Activated effector memory CD4-positive, alpha-beta T cell treated with anti-CD3 and anti-CD28 coated beads, Interleukin-2, amount 50 U/mL, for 16 hours (primary cell): ENCODE measurements at regions not wholly inside any gene's neighbourhood (a gene's known extent, or its start where the extent isn't known, plus 50 kb on each side); places are given as distances from the start of the nearest gene placed in this dataset.

Source experiments
- DNase-seq: peaks from one replicate; pipeline ENCODE4 v3.0.0-alpha.2; 2020

GRCh38 chr5:124663101-124663506, 83.3 kb downstream of the ZNF608 start:
- DNase-seq: no peak

DNA sequence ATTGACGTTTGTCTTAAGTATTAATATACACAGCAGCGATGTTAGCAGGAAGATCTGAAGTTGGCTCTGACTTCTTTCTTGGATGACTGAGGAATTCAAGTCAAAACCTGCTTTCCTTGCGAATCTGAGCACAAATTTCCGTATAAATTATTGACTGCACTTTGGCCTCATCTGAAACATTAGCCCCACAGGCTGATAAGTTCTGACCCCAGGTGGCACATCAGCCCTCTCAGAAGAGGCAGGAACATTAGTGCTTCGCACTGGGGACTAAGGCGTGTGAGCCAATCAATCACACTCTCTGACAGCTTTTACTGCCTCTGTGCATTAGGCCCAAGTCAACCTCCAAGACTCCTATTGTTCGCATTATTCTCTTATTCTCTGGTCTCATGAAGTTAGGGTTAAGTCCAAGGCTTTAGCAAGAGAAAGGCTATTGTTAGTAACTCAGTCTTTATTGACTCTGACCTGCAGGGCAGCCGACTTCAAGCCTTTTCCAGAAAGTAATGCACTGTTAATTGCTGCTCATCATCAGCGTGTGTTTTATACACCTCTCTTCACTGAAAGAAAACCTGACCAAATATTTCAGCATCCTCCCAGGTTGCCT, 84.2 kb downstream of the ZNF608 start:
- DNase-seq: no peak

GRCh38 chr5:124661317-124662141, 84.9 kb downstream of the ZNF608 start:
- DNase-seq: no peak

DNA sequence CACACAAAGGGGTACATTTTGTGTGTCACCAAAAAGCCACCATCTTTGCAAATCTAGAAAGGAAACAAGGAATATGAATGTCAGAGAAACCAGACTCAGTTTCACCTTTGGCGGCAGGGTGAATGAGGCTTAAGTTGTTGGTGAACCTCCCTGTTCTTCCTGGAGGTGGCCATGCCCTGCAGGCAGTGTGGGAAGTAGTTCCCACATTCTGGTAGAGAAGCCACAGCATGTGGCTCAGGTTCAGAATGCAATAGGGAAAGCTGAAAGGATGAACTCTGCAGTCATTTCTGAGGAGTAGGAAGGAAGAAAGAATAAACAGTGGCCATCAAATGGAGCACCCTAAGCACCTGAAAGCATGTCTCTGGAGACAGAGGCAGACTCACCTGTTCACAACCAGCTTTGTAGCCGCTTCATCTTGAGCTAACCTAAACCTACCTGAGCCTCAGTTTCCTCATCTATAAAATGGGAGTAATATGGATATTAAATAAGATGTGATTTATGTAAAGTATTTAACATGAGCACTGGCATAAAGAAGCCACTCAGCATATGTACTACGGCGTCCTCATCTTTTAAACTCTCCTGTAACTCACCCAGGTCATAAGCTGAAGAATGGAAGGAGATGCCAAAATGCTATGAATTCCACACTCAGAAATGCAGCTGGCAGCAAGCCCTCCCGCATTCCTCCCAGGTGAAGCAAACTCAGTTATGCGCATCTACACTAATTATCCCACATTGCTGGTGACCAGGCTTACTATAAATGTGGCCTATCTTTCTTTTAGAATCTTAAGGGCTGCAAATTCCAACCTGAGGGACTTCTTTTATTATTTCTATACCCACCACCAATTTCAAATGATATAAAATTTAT, 86.0 kb downstream of the ZNF608 start:
- DNase-seq: no peak

DNA sequence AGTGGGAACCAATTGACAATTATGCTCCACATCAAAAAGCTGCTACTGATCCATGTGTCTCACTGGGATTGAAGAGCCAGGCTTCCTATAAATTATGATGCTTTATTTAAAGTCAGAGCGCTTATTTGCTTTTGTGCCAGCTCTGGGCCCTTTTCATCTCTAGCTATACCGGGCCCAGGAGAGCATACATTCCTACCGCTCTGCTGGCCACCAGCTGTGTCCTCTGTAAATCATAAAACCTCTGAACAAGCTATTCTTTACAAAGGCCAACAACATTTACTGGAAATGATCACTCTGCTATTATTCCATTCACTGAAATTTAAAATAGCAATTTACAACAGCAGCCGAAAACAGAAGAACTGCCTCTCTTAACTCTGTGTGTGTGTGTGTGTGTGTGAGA, 86.6 kb downstream of the ZNF608 start:
- no peak for DNase-seq

GRCh38 chr5:124658867-124659557, 87.4 kb downstream of the ZNF608 start:
- DNase-seq: no peak

- no peak for DNase-seq
These were observed 90.4 kb downstream of the ZNF608 start for GRCh38 chr5:124655921-124656511.

DNA sequence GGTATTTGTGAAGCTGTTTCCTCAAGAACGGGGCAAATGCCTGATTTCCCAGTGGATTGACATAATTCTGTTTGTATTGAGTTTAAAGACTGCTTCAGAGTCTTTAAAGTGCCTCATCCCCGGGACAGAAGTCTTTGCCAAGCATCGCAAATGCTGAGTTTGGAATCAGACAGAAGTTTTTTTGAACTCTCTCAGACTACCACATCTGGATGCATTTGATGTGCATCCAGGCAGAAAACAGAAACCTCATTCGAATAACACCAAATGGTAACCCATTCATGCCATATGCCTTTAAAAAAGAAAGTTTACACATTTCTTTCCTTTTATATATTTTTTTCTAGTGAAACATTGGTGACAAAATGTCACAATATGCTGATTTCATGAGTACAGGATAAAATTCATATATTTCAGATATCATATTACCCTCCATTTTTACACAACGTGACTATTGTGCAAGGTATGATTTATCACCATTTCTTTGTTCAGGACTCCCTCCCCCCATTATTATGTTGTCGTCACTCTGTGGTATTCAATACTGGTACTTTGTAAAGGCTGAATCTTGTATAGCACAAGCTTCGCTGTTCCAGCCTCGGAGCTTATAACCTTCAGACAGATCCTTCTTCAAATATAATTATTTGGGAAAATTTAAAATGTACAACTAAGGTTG, 91.1 kb downstream of the ZNF608 start:
- DNase-seq: no peak

DNA sequence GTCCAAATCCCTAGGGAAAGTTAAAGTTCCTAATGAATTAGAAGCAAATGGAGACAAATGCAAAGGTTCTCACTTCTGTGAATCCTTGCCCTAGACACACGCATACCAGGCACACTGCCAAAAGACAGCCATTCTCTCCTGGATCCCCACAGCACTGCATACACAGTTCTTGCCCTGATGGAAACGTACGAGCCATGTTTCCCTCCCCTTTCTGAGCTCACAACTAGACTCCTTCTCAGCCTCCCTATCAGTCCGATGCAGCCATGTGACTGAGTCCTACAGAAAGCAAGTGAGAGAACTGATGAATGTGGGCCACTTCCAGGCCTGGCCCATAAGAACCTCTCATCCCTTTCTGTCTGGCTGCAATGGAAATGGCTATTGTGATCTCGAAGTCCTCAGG, 92.0 kb downstream of the ZNF608 start:
- DNase-seq: no peak

- no peak for DNase-seq
These were observed 92.8 kb downstream of the ZNF608 start for GRCh38 chr5:124653666-124654065.

GRCh38 chr5:124652892-124653441, 93.5 kb downstream of the ZNF608 start:
- no peak for DNase-seq

DNA sequence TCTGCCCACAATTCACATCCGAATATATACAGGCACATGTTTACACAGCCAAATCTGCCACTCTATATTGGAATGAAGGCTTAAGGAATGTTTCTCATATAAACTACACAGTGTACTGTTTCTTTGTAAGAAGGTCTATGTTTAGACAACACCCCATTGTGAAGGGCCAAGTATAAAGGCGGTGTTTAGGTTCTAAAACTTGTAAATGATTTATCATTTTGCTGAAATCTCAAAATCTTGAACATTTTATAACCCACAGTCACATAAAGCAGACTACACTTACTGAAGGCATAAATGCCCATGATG, 94.0 kb downstream of the ZNF608 start:
- DNase-seq: no peak

- no peak for DNase-seq
These were observed 94.6 kb downstream of the ZNF608 start for GRCh38 chr5:124651663-124652513.

DNA sequence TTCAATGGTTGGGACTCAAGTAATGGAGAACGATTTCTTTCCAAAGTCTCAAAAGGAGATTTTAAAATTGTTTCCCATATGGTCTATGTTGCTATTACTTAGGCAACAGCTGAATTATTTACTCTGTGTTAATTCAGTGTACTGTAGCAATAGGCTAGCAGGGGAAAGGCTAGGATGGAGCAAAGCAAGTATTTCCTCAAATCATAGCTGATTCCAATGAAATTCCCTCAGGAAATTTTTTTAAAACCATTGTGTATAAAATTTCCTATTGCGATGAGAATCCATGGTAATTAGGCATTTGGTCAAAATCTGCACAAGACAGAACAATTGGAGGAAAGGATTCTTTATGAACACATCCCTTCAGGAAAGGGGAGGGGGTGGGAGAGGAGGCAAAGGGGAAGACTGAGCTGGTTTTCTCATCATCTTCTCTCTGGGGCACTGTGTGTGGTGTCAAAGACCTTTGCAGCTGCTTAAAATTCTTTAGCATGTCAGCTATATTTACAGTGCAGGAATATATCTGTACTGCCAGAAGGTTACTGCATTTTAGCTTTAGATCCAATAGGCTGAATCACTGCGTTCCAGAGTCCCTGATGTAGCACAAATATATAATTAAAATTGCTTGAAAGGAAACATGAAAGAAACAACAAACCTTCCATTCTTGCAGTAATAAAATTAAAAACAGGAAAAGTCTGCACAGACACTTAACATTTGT, 95.3 kb downstream of the ZNF608 start:
- DNase-seq: no peak

GRCh38 chr5:124650147-124650561, 96.3 kb downstream of the ZNF608 start:
- no peak for DNase-seq

- peak; percentile 83 for DNase-seq
These were observed 96.8 kb downstream of the ZNF608 start for GRCh38 chr5:124649491-124650146.

GRCh38 chr5:124648902-124649467, 97.5 kb downstream of the ZNF608 start:
- no peak for DNase-seq

- no peak for DNase-seq
These were observed 99.1 kb downstream of the ZNF608 start for GRCh38 chr5:124647352-124647751.

GRCh38 chr5:124645396-124645795, 101.0 kb downstream of the ZNF608 start:
- no peak for DNase-seq
